Gastrocnemius medialis (tissue), 4 donors: ENCODE measurements at regions not wholly inside any gene's neighbourhood (a gene's known extent, or its start where the extent isn't known, plus 50 kb on each side); places are given as distances from the start of the nearest gene placed in this dataset.

Source experiments
- ATAC-seq, 2 donors: fragments of 150-250 bp; one replicate each; pipeline ENCODE4 v1.9.1; 2016
- DNase-seq, 2 donors: peaks; one replicate each; pipeline ENCODE4 v3.0.0-alpha.2; 2019
- H3K27ac ChIP-seq, 4 donors: fragments of 200-600 bp; sonication (generic); 1 replicate in 1 of 4; 2 replicates in 3 of 4; pipeline ENCODE4 v1.5.1; 2016 to 2018; ENCODE audit warnings: mild to moderate bottlenecking in 2 of 4, moderate library complexity in 1 of 4
- H3K27me3 ChIP-seq, 3 donors: fragments of 200-600 bp; sonication (generic) in 2 of 3; 1 replicate in 1 of 3; 2 replicates in 2 of 3; pipeline versions ENCODE4 v1.5.1 to v1.6.0; 2016 to 2019; ENCODE audit warnings: mild to moderate bottlenecking in 1 of 3, moderate library complexity in 1 of 3
- H3K36me3 ChIP-seq, 2 donors: fragments of 200-600 bp; sonication (generic) in 1 of 2; one replicate each; pipeline ENCODE4 v1.5.1; 2017 to 2018
- H3K4me1 ChIP-seq, 2 donors: fragments of 200-600 bp; sonication (generic) in 1 of 2; one replicate each; pipeline ENCODE4 v1.5.1; 2016 to 2017; ENCODE audit warnings: mild to moderate bottlenecking in 2 of 2
- H3K4me3 ChIP-seq, 4 donors: fragments of 200-600 bp; sonication (generic) in 3 of 4; 1 replicate in 1 of 4; 2 replicates in 3 of 4; pipeline ENCODE4 v1.5.1; 2016 to 2019; ENCODE audit warnings: mild to moderate bottlenecking in 2 of 4
- H3K9me3 ChIP-seq, 3 donors: fragments of 200-600 bp; sonication (generic) in 2 of 3; 1 replicate in 1 of 3; 2 replicates in 2 of 3; pipeline ENCODE4 v1.5.1; 2016 to 2019
- CTCF ChIP-seq, 5 experiments: fragments of 450-650 bp in 3 of 5; fragments of 200-600 bp in 2 of 5; sonication (generic) in 2 of 5; IDR thresholded peaks in 4 of 5; conservative IDR thresholded peaks in 1 of 5; 1 replicate in 4 of 5; 2 replicates in 1 of 5; pipeline ENCODE4 v1.5.1; 2016 to 2019; ENCODE audit warnings: antibody characterized with exemption in 5 of 5, mild to moderate bottlenecking in 3 of 5, moderate library complexity in 3 of 5
- POLR2A ChIP-seq, 2 donors: fragments of 450-650 bp; IDR thresholded peaks; one replicate each; pipeline ENCODE4 v1.6.1; 2017; ENCODE audit warnings: antibody characterized with exemption in 2 of 2, mild to moderate bottlenecking in 2 of 2, moderate library complexity in 2 of 2
- in situ Hi-C, 4 donors: fragments of 200-750 bp; cut with MboI; loops; one replicate each; pipeline versions ENCODE4 v1.15.0 to v1.8.0; 2017; ENCODE audit warnings: low sequenced_read_pairs in 4 of 4
- intact Hi-C: fragments of 100-400 bp; cut with DNase I; formaldehyde crosslinking; loops from one replicate; pipeline ENCODE4 v1.15.1; 2023; ENCODE audit warnings: low total_unique reads

DNA sequence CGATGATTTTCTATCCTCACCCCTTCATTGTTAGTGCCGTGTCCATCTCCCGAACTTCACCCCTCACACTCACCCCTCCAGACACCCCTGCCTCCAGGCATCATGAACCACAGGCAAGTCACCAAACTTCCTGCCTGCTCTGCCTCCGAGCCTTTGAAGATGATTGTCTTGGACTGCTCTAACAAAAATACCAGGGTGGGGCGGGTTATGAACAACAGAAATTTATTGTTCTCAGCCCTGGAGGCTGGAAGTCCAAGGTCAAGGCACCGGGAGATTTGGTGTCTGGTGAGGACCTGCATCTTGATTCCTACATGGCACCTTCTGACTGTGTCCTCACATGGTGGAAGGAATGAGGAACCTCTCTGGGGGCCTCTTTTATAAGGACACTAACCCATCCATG lies 1508.3 kb downstream of the TBC1D22A start:
- ATAC-seq = no peak
- Histone ChIP-seq H3K4me1 (no peaks in the 10 kb centered on the region), H3K4me3 (no peak overlapping the region), H3K9me3 (no peaks in the 10 kb centered on the region), H3K27me3 (no peaks in the 10 kb centered on the region), H3K27ac (no peak overlapping the region), H3K36me3 (no peaks in the 10 kb centered on the region)
- no peak for DNase-seq
- TF ChIP-seq CTCF (IDR thresholded peaks at IDR 0.05 in 4 of 5, conservative IDR thresholded peaks at IDR 0.05 in 1 of 5) = no peak
- no peak for TF ChIP-seq POLR2A (IDR thresholded peaks at IDR 0.05)
- in situ Hi-C loops (no loop called here), intact Hi-C loops (no loop called here)

DNA sequence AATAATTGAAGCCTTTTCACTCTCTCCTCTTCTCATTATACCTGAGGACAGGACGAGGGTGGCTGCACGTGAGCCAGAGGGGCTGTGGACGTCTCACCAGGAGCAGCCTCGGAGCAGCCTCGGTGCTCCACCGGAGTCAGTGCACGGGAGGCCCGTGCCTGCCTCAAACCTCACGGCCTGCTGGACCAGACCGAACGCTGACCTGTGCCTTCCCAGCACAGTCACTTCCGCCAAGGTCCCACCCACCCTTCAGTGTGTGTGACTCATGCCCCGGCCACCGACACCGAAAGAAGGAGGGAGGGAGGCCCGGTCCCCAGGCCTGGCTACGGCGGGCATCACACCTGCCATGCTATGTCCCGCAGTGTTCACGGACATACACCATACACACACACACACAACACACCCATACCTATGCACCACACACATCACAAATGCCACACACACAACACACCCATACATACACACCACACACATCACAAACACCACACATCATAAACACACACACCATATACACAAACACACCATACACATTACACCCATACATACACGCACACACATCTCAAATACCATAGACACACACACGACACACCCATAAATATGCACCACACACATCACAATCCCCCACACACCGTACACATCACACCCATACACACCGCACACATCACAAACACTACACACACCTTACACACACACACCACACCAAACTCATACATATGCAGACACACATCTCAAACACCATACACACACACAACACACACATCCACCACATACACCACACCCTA lies 1506.5 kb downstream of the TBC1D22A start:
- Histone ChIP-seq H3K36me3 (no peaks in the 10 kb centered on the region), H3K9me3 (no peaks in the 10 kb centered on the region), H3K4me3 (no peak overlapping the region), H3K4me1 (no peaks in the 10 kb centered on the region), H3K27me3 (peaks cover 0 to 3% (median 0%) of the 10 kb centered on the region in 3 donors), H3K27ac (no peak overlapping the region)
- in situ Hi-C loops = no loop called here
- DNase-seq = no peak
- intact Hi-C loops = no loop called here
- no peak for ATAC-seq
- TF ChIP-seq POLR2A (IDR thresholded peaks at IDR 0.05) = no peak
- no peak for TF ChIP-seq CTCF (IDR thresholded peaks at IDR 0.05 in 4 of 5, conservative IDR thresholded peaks at IDR 0.05 in 1 of 5)

GRCh38 chr22:48268293-48268692 lies 1505.8 kb downstream of the TBC1D22A start:
- no peaks in the 10 kb centered on the region for H3K36me3 ChIP-seq
- no peak for ATAC-seq
- H3K4me3 ChIP-seq = no peak overlapping the region
- in situ Hi-C loops = no loop called here
- H3K27me3 ChIP-seq = peaks cover 0 to 3% (median 0%) of the 10 kb centered on the region in 3 donors
- no peak for DNase-seq
- intact Hi-C loops = no loop called here
- H3K4me1 ChIP-seq = no peaks in the 10 kb centered on the region
- H3K9me3 ChIP-seq = no peaks in the 10 kb centered on the region
- H3K27ac ChIP-seq = no peak overlapping the region
- TF ChIP-seq CTCF (IDR thresholded peaks at IDR 0.05 in 4 of 5, conservative IDR thresholded peaks at IDR 0.05 in 1 of 5) (no peak), POLR2A (IDR thresholded peaks at IDR 0.05) (no peak)

DNA sequence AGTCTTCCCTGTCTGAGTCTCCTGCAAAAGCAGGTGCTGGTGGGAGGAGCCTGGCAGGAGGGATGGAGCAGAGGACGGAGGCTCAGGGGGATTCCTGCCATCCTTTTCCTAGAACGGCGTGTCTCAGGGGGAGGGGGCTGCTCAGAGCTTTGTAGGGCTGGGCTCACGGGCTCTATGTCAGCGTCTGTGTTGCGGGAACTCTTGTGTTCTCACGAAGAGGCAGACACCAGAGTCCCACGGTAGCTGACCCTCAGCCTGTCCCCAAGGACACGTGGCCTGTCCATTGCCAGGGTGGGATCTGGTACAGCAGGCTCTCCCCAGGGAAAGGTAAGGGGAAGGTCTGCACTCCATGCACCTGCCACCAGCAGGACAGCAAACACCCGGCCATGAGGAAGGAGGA lies 1505.2 kb downstream of the TBC1D22A start:
- in situ Hi-C loops (no loop called here), intact Hi-C loops (no loop called here)
- H3K27ac ChIP-seq = no peak overlapping the region
- H3K4me3 ChIP-seq = no peak overlapping the region
- ATAC-seq (no peak), DNase-seq (no peak)
- H3K36me3 ChIP-seq = no peaks in the 10 kb centered on the region
- peaks cover 0 to 3% (median 0%) of the 10 kb centered on the region in 3 donors for H3K27me3 ChIP-seq
- TF ChIP-seq POLR2A (IDR thresholded peaks at IDR 0.05) = no peak
- TF ChIP-seq CTCF (IDR thresholded peaks at IDR 0.05 in 4 of 5, conservative IDR thresholded peaks at IDR 0.05 in 1 of 5) = no peak
- H3K9me3 ChIP-seq = no peaks in the 10 kb centered on the region
- H3K4me1 ChIP-seq = no peaks in the 10 kb centered on the region
